HEK293 (cell line): ENCODE measurements at regions not wholly inside any gene's neighbourhood (a gene's known extent, or its start where the extent isn't known, plus 50 kb on each side); places are given as distances from the start of the nearest gene placed in this dataset.

Experiments used
- CTCF ChIA-PET: fragments of 350-600 bp; formaldehyde crosslinking; extraction: SDS; loops from one replicate; lab custom pipeline; 2021; ENCODE audit warnings: antibody characterized with exemption; lab: Yijun Ruan, JAX
- POLR2A ChIA-PET: fragments of 300-600 bp; formaldehyde crosslinking; extraction: SDS; loops from one replicate; lab custom pipeline; 2020; ENCODE audit warnings: antibody characterized with exemption, inconsistent platforms; lab: Yijun Ruan, JAX
- H3K27ac ChIP-seq: fragments of 200-500 bp; sonication (Bioruptor generic); 2 replicates; pipeline ENCODE4 v1.5.1; 2014; ENCODE audit warnings: low read depth, low read length, control low read depth, inconsistent platforms; ENCODE audit errors: extremely low read depth
- H3K36me3 ChIP-seq, 2 experiments: fragments of 200-500 bp in 1 of 2; sonication (Bioruptor generic) in 1 of 2; 1 replicate in 1 of 2; 2 replicates in 1 of 2; pipeline ENCODE4 v1.5.1; 2014 to 2017; ENCODE audit warnings: inconsistent platforms in 2 of 2, low read length in 2 of 2; ENCODE audit not compliant: control insufficient read depth in 2 of 2, insufficient read depth in 1 of 2
- H3K4me1 ChIP-seq: fragments of 200-500 bp; sonication (Bioruptor generic); 2 replicates; pipeline ENCODE4 v1.5.1; 2014; ENCODE audit warnings: mild to moderate bottlenecking, low read length, inconsistent platforms; ENCODE audit not compliant: control insufficient read depth, insufficient read depth
- H3K4me3 ChIP-seq: 2 replicates; pipeline ENCODE4 v1.5.1; 2011; ENCODE audit warnings: low read depth, mild to moderate bottlenecking, control low read depth, low read length, moderate library complexity
- H3K9me3 ChIP-seq: fragments of 200-500 bp; sonication (Bioruptor generic); 2 replicates; pipeline ENCODE4 v1.5.1; 2014; ENCODE audit warnings: low read depth, low read length, inconsistent platforms; ENCODE audit not compliant: control insufficient read depth, insufficient read depth
- FEZF1 ChIP-seq: fragments of 450-650 bp; formaldehyde crosslinking; IDR thresholded peaks from 2 replicates; pipeline ENCODE4 v1.5.1; 2016; ENCODE audit warnings: missing biosample characterization, missing genetic modification characterization
- KLF10 ChIP-seq: fragments of 450-650 bp; IDR thresholded peaks from 2 replicates; pipeline ENCODE4 v1.5.1; 2018; ENCODE audit warnings: missing biosample characterization, mild to moderate bottlenecking, missing genetic modification characterization
- REPIN1 ChIP-seq: fragments of 450-650 bp; formaldehyde crosslinking; IDR thresholded peaks from 2 replicates; pipeline ENCODE4 v1.5.1; 2017; ENCODE audit warnings: missing biosample characterization, missing genetic modification characterization, low read depth
- SP3 ChIP-seq: fragments of 450-650 bp; formaldehyde crosslinking; IDR thresholded peaks from 2 replicates; pipeline ENCODE4 v1.5.1; 2016; ENCODE audit warnings: missing biosample characterization, missing genetic modification characterization
- YY2 ChIP-seq: fragments of 450-650 bp; formaldehyde crosslinking; IDR thresholded peaks from 2 replicates; pipeline ENCODE4 v1.5.1; 2016; ENCODE audit warnings: missing biosample characterization, missing genetic modification characterization
- ZNF10 ChIP-seq: fragments of 450-650 bp; formaldehyde crosslinking; IDR thresholded peaks from 2 replicates; pipeline ENCODE4 v1.5.1; 2017; ENCODE audit warnings: missing biosample characterization, missing genetic modification characterization
- ZNF221 ChIP-seq: fragments of 450-650 bp; formaldehyde crosslinking; IDR thresholded peaks from 2 replicates; pipeline ENCODE4 v1.5.1; 2017; ENCODE audit warnings: missing biosample characterization, missing genetic modification characterization, borderline replicate concordance
- ZNF223 ChIP-seq: fragments of 450-650 bp; formaldehyde crosslinking; IDR thresholded peaks from 2 replicates; pipeline ENCODE4 v1.5.1; 2016; ENCODE audit warnings: missing biosample characterization, missing genetic modification characterization
- ZNF280D ChIP-seq: fragments of 450-650 bp; formaldehyde crosslinking; IDR thresholded peaks from 2 replicates; pipeline ENCODE4 v1.5.1; 2016; ENCODE audit warnings: missing biosample characterization, missing genetic modification characterization
- ZNF350 ChIP-seq: fragments of 450-650 bp; formaldehyde crosslinking; IDR thresholded peaks from 2 replicates; pipeline ENCODE4 v1.5.0; 2017; ENCODE audit warnings: missing biosample characterization, mild to moderate bottlenecking, missing genetic modification characterization
- ZNF37A ChIP-seq: fragments of 450-650 bp; IDR thresholded peaks from 2 replicates; pipeline ENCODE4 v1.5.1; 2018; ENCODE audit warnings: missing biosample characterization, missing genetic modification characterization
- ZNF645 ChIP-seq: fragments of 450-650 bp; formaldehyde crosslinking; IDR thresholded peaks from 2 replicates; pipeline ENCODE4; 2016; ENCODE audit warnings: missing biosample characterization, missing genetic modification characterization
- ZNF654 ChIP-seq: fragments of 450-650 bp; formaldehyde crosslinking; IDR thresholded peaks from 2 replicates; pipeline ENCODE4 v1.5.1; 2016; ENCODE audit warnings: low read depth, missing biosample characterization, missing genetic modification characterization
- ZNF701 ChIP-seq: fragments of 450-650 bp; formaldehyde crosslinking; IDR thresholded peaks from 2 replicates; pipeline ENCODE4 v1.5.1; 2016; ENCODE audit warnings: missing biosample characterization, missing genetic modification characterization
- ZNF76 ChIP-seq: fragments of 450-650 bp; formaldehyde crosslinking; IDR thresholded peaks from 2 replicates; pipeline ENCODE4; 2016; ENCODE audit warnings: low read depth, missing biosample characterization, missing genetic modification characterization, borderline replicate concordance
- ZNF792 ChIP-seq: fragments of 450-650 bp; formaldehyde crosslinking; IDR thresholded peaks from 2 replicates; pipeline ENCODE4 v1.5.1; 2016; ENCODE audit warnings: missing biosample characterization, missing genetic modification characterization
- ZNF837 ChIP-seq: fragments of 450-650 bp; formaldehyde crosslinking; IDR thresholded peaks from 2 replicates; pipeline ENCODE4 v1.5.1; 2016; ENCODE audit warnings: missing biosample characterization, missing genetic modification characterization
- TF ChIP-seq, protein P1 (sequence below): fragments of 450-650 bp; formaldehyde crosslinking; IDR thresholded peaks from 2 replicates; pipeline ENCODE4 v1.5.1; 2016; ENCODE audit warnings: missing biosample characterization, missing genetic modification characterization
- TF ChIP-seq, protein P2 (sequence below): fragments of 450-650 bp; formaldehyde crosslinking; IDR thresholded peaks from 2 replicates; pipeline ENCODE4 v1.5.1; 2016; ENCODE audit warnings: missing biosample characterization, missing genetic modification characterization
- TF ChIP-seq, protein P3 (sequence below): fragments of 450-650 bp; formaldehyde crosslinking; IDR thresholded peaks from 2 replicates; pipeline ENCODE4 v1.5.1; 2016; ENCODE audit warnings: missing biosample characterization, missing genetic modification characterization, borderline replicate concordance

GRCh38 chr6:95777338-95777737 lies 200.0 kb downstream of the MANEA start:
- ChIA-PET CTCF (no interaction called here), POLR2A (no interaction called here)
- Histone ChIP-seq H3K4me1 (no peaks in the 10 kb centered on the region), H3K27ac (no peak overlapping the region), H3K9me3 (no peaks in the 10 kb centered on the region), H3K36me3 (no peaks in the 10 kb centered on the region), H3K4me3 (no peak overlapping the region)
- TF ChIP-seq FEZF1 (tag by site-specific recombination) (no peak), ZNF221 (tag by site-specific recombination) (no peak), ZNF654 (no peak), REPIN1 (tag by site-specific recombination) (no peak), ZNF350 (no peak), ZNF37A (tag by site-specific recombination) (no peak), ZNF10 (tag by site-specific recombination) (no peak), ZNF837 (tag by site-specific recombination) (no peak), SP3 (tag by site-specific recombination) (no peak), YY2 (no peak), KLF10 (tag by site-specific recombination) (no peak), ZNF792 (tag by site-specific recombination) (no peak), ZNF223 (tag by site-specific recombination) (no peak), ZNF645 (tag by site-specific recombination) (no peak), ZNF76 (tag by site-specific recombination) (no peak), ZNF280D (tag by site-specific recombination) (no peak), ZNF701 (no peak)
- TF ChIP-seq, protein P1, sequence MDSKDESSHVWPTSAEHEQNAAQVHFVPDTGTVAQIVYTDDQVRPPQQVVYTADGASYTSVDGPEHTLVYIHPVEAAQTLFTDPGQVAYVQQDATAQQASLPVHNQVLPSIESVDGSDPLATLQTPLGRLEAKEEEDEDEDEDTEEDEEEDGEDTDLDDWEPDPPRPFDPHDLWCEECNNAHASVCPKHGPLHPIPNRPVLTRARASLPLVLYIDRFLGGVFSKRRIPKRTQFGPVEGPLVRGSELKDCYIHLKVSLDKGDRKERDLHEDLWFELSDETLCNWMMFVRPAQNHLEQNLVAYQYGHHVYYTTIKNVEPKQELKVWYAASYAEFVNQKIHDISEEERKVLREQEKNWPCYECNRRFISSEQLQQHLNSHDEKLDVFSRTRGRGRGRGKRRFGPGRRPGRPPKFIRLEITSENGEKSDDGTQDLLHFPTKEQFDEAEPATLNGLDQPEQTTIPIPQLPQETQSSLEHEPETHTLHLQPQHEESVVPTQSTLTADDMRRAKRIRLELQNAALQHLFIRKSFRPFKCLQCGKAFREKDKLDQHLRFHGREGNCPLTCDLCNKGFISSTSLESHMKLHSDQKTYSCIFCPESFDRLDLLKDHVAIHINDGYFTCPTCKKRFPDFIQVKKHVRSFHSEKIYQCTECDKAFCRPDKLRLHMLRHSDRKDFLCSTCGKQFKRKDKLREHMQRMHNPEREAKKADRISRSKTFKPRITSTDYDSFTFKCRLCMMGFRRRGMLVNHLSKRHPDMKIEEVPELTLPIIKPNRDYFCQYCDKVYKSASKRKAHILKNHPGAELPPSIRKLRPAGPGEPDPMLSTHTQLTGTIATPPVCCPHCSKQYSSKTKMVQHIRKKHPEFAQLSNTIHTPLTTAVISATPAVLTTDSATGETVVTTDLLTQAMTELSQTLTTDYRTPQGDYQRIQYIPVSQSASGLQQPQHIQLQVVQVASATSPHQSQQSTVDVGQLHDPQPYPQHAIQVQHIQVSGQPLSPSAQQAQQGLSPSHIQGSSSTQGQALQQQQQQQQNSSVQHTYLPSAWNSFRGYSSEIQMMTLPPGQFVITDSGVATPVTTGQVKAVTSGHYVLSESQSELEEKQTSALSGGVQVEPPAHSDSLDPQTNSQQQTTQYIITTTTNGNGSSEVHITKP (tag by site-specific recombination) = no peak
- TF ChIP-seq, protein P2, sequence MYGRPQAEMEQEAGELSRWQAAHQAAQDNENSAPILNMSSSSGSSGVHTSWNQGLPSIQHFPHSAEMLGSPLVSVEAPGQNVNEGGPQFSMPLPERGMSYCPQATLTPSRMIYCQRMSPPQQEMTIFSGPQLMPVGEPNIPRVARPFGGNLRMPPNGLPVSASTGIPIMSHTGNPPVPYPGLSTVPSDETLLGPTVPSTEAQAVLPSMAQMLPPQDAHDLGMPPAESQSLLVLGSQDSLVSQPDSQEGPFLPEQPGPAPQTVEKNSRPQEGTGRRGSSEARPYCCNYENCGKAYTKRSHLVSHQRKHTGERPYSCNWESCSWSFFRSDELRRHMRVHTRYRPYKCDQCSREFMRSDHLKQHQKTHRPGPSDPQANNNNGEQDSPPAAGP (tag by site-specific recombination) = no peak
- TF ChIP-seq, protein P3, sequence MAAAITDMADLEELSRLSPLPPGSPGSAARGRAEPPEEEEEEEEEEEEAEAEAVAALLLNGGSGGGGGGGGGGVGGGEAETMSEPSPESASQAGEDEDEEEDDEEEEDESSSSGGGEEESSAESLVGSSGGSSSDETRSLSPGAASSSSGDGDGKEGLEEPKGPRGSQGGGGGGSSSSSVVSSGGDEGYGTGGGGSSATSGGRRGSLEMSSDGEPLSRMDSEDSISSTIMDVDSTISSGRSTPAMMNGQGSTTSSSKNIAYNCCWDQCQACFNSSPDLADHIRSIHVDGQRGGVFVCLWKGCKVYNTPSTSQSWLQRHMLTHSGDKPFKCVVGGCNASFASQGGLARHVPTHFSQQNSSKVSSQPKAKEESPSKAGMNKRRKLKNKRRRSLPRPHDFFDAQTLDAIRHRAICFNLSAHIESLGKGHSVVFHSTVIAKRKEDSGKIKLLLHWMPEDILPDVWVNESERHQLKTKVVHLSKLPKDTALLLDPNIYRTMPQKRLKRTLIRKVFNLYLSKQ (tag by site-specific recombination) = no peak
